ENCODE measurements at regions not wholly inside any gene's neighbourhood (a gene's known extent, or its start where the extent isn't known, plus 50 kb on each side); places are given as distances from the start of the nearest gene placed in this dataset.

DNA sequence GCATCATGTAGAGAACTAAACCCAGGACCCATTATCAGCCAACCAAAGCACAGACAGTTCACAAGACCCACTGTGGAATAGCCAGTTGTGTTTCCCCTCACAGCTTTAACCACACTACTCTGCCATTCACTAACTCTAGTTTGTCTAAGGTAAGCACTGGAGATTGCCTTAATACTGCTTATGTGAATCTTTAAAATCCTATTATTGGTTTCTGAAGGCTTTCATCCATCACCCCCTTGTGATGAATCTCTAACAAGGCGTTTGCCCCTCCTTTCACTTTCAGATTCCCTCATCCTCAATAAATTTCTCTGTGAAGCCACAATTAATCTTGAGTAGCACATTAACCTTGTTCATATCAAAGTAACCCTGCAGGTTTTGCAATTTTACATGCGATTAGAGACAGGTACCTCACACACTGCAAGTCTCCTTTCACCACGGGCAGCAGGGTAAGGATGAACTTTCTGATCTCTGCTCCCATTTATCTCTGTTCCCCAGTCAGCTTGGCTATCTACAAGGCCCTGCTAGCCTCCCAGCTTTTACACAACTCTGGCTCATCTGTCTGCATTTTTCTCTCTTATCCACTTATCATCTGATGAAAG, 785.6 kb downstream of the REEP3 start:
- DNase-seq (ENCODE audit: low spot score): no peak
- TF ChIP-seq, protein P1, sequence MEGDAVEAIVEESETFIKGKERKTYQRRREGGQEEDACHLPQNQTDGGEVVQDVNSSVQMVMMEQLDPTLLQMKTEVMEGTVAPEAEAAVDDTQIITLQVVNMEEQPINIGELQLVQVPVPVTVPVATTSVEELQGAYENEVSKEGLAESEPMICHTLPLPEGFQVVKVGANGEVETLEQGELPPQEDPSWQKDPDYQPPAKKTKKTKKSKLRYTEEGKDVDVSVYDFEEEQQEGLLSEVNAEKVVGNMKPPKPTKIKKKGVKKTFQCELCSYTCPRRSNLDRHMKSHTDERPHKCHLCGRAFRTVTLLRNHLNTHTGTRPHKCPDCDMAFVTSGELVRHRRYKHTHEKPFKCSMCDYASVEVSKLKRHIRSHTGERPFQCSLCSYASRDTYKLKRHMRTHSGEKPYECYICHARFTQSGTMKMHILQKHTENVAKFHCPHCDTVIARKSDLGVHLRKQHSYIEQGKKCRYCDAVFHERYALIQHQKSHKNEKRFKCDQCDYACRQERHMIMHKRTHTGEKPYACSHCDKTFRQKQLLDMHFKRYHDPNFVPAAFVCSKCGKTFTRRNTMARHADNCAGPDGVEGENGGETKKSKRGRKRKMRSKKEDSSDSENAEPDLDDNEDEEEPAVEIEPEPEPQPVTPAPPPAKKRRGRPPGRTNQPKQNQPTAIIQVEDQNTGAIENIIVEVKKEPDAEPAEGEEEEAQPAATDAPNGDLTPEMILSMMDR (IDR thresholded peaks at IDR 0.05; ENCODE audit: borderline replicate concordance, control extremely low read depth, extremely low read depth, insufficient read depth, missing control alignments): no peak
- in situ Hi-C loops (cut with MboI; ENCODE audit: low sequenced_read_pairs, unreplicated experiment): no loop called here

DNA sequence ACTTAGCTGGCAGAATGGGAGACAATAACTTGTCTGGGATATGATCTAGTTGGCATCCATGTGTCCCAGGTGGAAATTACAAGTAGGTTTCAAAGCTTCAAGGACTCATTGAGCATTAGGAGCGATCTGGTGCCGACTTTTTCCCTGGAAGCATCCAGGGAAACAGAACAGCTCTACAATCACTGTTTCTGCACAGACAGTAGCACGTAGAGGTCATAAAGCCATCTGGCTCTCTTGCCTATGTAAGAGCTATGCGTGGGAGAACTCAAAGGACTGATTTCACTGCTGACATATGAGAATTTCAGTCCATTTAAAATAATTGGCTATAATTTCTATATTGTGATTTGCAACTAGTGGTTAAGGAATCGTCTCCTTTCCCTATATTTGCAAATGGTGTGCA, 791.7 kb downstream of the REEP3 start:
- TF ChIP-seq, protein P1 (IDR thresholded peaks at IDR 0.05; ENCODE audit: borderline replicate concordance, control extremely low read depth, extremely low read depth, insufficient read depth, missing control alignments): no peak
- in situ Hi-C loops (cut with MboI; ENCODE audit: low sequenced_read_pairs, unreplicated experiment): no loop called here
- DNase-seq (ENCODE audit: low spot score): no peak

- in situ Hi-C loops (cut with MboI; ENCODE audit: low sequenced_read_pairs, unreplicated experiment): no loop called here
- TF ChIP-seq, protein P1 (IDR thresholded peaks at IDR 0.05; ENCODE audit: borderline replicate concordance, control extremely low read depth, extremely low read depth, insufficient read depth, missing control alignments): no peak
- DNase-seq (ENCODE audit: low spot score): no peak
These were observed 792.8 kb downstream of the REEP3 start for GRCh38 chr10:64313967-64314366.

DNA sequence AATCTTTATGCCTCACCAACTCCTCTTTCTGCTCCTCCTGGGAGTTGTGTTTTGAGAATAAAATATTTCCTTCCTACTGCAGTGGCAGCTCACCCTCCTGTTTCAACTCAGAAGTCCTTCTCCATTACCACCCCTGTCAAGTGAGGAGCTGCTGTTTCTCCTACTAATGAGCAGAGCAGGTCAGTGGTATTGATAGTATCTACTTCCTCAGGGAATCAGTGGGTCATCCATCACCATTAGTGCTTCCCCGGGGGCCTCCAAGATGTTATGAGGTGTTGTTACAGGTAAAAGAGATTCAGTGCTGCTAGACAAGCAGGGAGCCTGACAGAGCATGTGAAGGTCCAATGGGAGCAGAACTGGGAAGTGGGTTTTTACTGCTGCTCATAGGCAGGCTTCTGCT, 795.2 kb downstream of the REEP3 start:
- no peak for DNase-seq (ENCODE audit: low spot score)
- in situ Hi-C loops (cut with MboI; ENCODE audit: low sequenced_read_pairs, unreplicated experiment): no loop called here
- TF ChIP-seq, protein P1 (IDR thresholded peaks at IDR 0.05; ENCODE audit: borderline replicate concordance, control extremely low read depth, extremely low read depth, insufficient read depth, missing control alignments): no peak

GRCh38 chr10:64316833-64317232, 795.6 kb downstream of the REEP3 start:
- TF ChIP-seq, protein P1 (IDR thresholded peaks at IDR 0.05; ENCODE audit: borderline replicate concordance, control extremely low read depth, extremely low read depth, insufficient read depth, missing control alignments): no peak
- in situ Hi-C loops (cut with MboI; ENCODE audit: low sequenced_read_pairs, unreplicated experiment): no loop called here
- DNase-seq (ENCODE audit: low spot score): no peak

DNA sequence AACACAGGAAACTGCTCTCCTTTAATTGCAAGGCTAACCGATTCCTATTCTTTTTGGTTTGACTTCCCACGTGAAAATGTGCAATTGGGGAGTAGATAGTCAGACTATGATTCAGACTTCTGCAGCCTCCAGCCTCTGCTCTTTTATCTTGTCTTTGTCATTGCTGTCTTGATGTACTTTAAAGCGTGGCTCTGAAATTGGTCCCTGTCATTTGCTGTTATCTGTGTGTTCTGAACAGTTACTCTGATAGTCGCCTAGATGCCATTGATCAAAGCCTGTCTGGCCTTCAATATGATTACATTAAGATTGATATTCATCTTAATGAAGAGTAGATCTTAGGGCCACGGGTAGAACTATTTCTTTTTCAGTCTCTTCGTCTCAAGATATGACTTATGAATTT, 799.2 kb downstream of the REEP3 start:
- TF ChIP-seq, protein P1 (IDR thresholded peaks at IDR 0.05; ENCODE audit: borderline replicate concordance, control extremely low read depth, extremely low read depth, insufficient read depth, missing control alignments): no peak
- in situ Hi-C loops (cut with MboI; ENCODE audit: low sequenced_read_pairs, unreplicated experiment): no loop called here
- DNase-seq (ENCODE audit: low spot score): no peak

Measured in GM13976 (cell line).